ENCODE measurements at regions not wholly inside any gene's neighbourhood (a gene's known extent, or its start where the extent isn't known, plus 50 kb on each side); places are given as distances from the start of the nearest gene placed in this dataset.

- no peak for TF ChIP-seq CTCF (IDR thresholded peaks at IDR 0.05)
- TF ChIP-seq POLR2A (IDR thresholded peaks at IDR 0.05), result no peak
Measured at GRCh38 chr4:138887741-138888140, 127.8 kb upstream of the NOCT start.

Measured in lower leg skin (tissue), 3 donors.